GM12878 (cell line): ENCODE measurements at regions not wholly inside any gene's neighbourhood (a gene's known extent, or its start where the extent isn't known, plus 50 kb on each side); places are given as distances from the start of the nearest gene placed in this dataset.
A peak's percentile ranks its signal among the peaks of the same experiment; 100 is the strongest.

Source experiments
- ATAC-seq: fragments of 200-7000 bp; cut with Tn5 transposase; 3 replicates; pipeline ENCODE4 v1.9.1; 2020; ENCODE audit warnings: mild to moderate bottlenecking, moderate library complexity
- BruUV-seq: library from RNA; stranded (reverse); fragments of 400-500 nt; replicated peaks from 2 replicates; lab custom pipeline; 2021; lab: Mats Ljungman, UMichigan
- CTCF ChIA-PET: fragments of 300-600 bp; sonication (Branson Sonifier 250); formaldehyde crosslinking; extraction: SDS; loops from one replicate; lab custom pipeline; 2021; ENCODE audit warnings: inconsistent platforms; lab: Yijun Ruan, JAX
- POLR2A ChIA-PET: fragments of 350-600 bp; formaldehyde crosslinking; extraction: SDS; loops from one replicate; lab custom pipeline; 2021; ENCODE audit warnings: inconsistent platforms; lab: Charles Lee
- RAD21 ChIA-PET: fragments of 300-600 bp; sonication (Branson Sonifier 250); formaldehyde crosslinking; loops from one replicate; lab custom pipeline; 2023; ENCODE audit warnings: antibody characterized with exemption; ENCODE audit not compliant: unreplicated experiment; lab: Charles Lee
- SMC1A ChIA-PET: fragments of 300-600 bp; sonication (Branson Sonifier 250); formaldehyde crosslinking; loops from one replicate; lab custom pipeline; 2023; ENCODE audit not compliant: unreplicated experiment, uncharacterized antibody; lab: Charles Lee
- DNase-seq: peaks from one replicate; pipeline ENCODE4 v3.0.0-alpha.2; 2011; ENCODE audit warnings: low read depth, low spot score
- FAIRE-seq: peaks from 3 replicates; lab custom pipeline; 2011; peaks lifted over from hg19 to GRCh38; lab: Jason Lieb, UNC
- H2AFZ ChIP-seq: 2 replicates; pipeline ENCODE4 v1.6.0; 2011; ENCODE audit warnings: low read depth, low read length, control low read depth; ENCODE audit not compliant: control insufficient read depth
- H3K27ac ChIP-seq: 2 replicates; pipeline ENCODE4 v1.5.1; 2011; ENCODE audit warnings: control low read depth; ENCODE audit not compliant: control insufficient read depth, insufficient read depth
- H3K27me3 ChIP-seq, 2 experiments: replicated peaks in 1 of 2; 2 replicates each; pipeline versions ENCODE4 v1.6.0 to v1.6.1; 2011; ENCODE audit warnings: low read length in 1 of 2; ENCODE audit not compliant: control insufficient read depth in 2 of 2, insufficient read depth in 2 of 2
- H3K36me3 ChIP-seq, 2 experiments: 2 replicates each; pipeline ENCODE4 v1.5.1; 2011; ENCODE audit warnings: low read length in 1 of 2; ENCODE audit not compliant: control insufficient read depth in 2 of 2, insufficient read depth in 2 of 2
- H3K4me1 ChIP-seq: 2 replicates; pipeline ENCODE4 v1.6.1; 2011; ENCODE audit warnings: mild to moderate bottlenecking, low read length, moderate library complexity, mixed read lengths; ENCODE audit not compliant: control insufficient read depth, insufficient read depth
- H3K4me2 ChIP-seq: 2 replicates; pipeline ENCODE4 v1.6.0; 2011; ENCODE audit warnings: control low read depth; ENCODE audit not compliant: control insufficient read depth, insufficient read depth
- H3K4me3 ChIP-seq: fragments of 200-600 bp; sonication (generic); 2 replicates; pipeline ENCODE4 v1.5.1; 2016
- H3K79me2 ChIP-seq: 2 replicates; pipeline ENCODE4 v1.6.0; 2011; ENCODE audit warnings: low read length; ENCODE audit not compliant: control insufficient read depth, insufficient read depth
- H3K9ac ChIP-seq: 2 replicates; pipeline ENCODE4 v1.8.0; 2011; ENCODE audit warnings: low read length, control low read depth, mixed read lengths; ENCODE audit not compliant: control insufficient read depth, insufficient read depth
- H3K9me3 ChIP-seq: replicated peaks from 3 replicates; pipeline ENCODE4 v1.5.1; 2011; ENCODE audit warnings: mild to moderate bottlenecking, low read length; ENCODE audit not compliant: control insufficient read depth, insufficient read depth
- H4K20me1 ChIP-seq: 2 replicates; pipeline ENCODE4 v1.6.0; 2011; ENCODE audit not compliant: control insufficient read depth, insufficient read depth
- EP300 ChIP-seq, 2 experiments: fragments of 150-350 bp in 1 of 2; IDR thresholded peaks; 2 replicates each; pipeline ENCODE4 v1.6.1; 2011 to 2012; ENCODE audit warnings: low read depth in 2 of 2, low read length in 2 of 2, borderline replicate concordance in 1 of 2, improper control_type of control experiment in 1 of 2, inconsistent platforms in 1 of 2; ENCODE audit not compliant: control insufficient read depth in 1 of 2
- ESRRA ChIP-seq: IDR thresholded peaks from 2 replicates; pipeline ENCODE4 v1.6.1; 2012; ENCODE audit warnings: mild to moderate bottlenecking, low read length, improper control_type of control experiment
- NFYB ChIP-seq: IDR thresholded peaks from 2 replicates; pipeline ENCODE4 v1.6.1; 2011; ENCODE audit warnings: low read depth, mild to moderate bottlenecking, low read length, improper control_type of control experiment, moderate library complexity; ENCODE audit not compliant: insufficient read depth
- NKRF ChIP-seq: fragments of 450-650 bp; conservative IDR thresholded peaks from 2 replicates; pipeline ENCODE4 v1.6.1; 2017; ENCODE audit warnings: mild to moderate bottlenecking, moderate library complexity
- RAD21 ChIP-seq: IDR thresholded peaks from 2 replicates; pipeline ENCODE4 v1.6.1; 2011; ENCODE audit warnings: mild to moderate bottlenecking, low read depth, low read length, moderate library complexity; ENCODE audit not compliant: insufficient read depth
- RUNX3 ChIP-seq: IDR thresholded peaks from 2 replicates; pipeline ENCODE4 v1.6.1; 2012; ENCODE audit warnings: low read length, inconsistent platforms
- SUPT20H ChIP-seq: IDR thresholded peaks from 2 replicates; pipeline ENCODE4 v1.6.1; 2011; ENCODE audit warnings: low read depth, mild to moderate bottlenecking, low read length, moderate library complexity, borderline replicate concordance; ENCODE audit not compliant: control insufficient read depth
- WGBS: methylation state at CpG from one replicate; pipeline ENCODE4 v1.1.6; 2016; ENCODE audit warnings: low lambda C conversion rate; ENCODE audit not compliant: insufficient replicate concordance, insufficient coverage; ENCODE audit errors: missing lambda C conversion rate; 5-methylcytosine and 5-hydroxymethylcytosine counted together
- in situ Hi-C: fragments of 300-500 bp; cut with MboI; formaldehyde crosslinking; loops from 9 replicates; pipeline ENCODE4 v1.14.3; 2018; ENCODE audit warnings: mixed read lengths
- intact Hi-C: fragments of 100-400 bp; cut with micrococcal nuclease; formaldehyde crosslinking; loops from one replicate; pipeline ENCODE4 v1.14.2; 2022; ENCODE audit not compliant: unreplicated experiment
- TF ChIP-seq, protein P1 (sequence below): IDR thresholded peaks from 2 replicates; pipeline ENCODE4 v1.6.1; 2012; ENCODE audit warnings: low read depth, low read length, improper control_type of control experiment
- TF ChIP-seq, protein P2 (sequence below): fragments of 450-650 bp; IDR thresholded peaks from 2 replicates; pipeline ENCODE4 v1.6.1; 2017; ENCODE audit warnings: borderline replicate concordance

DNA sequence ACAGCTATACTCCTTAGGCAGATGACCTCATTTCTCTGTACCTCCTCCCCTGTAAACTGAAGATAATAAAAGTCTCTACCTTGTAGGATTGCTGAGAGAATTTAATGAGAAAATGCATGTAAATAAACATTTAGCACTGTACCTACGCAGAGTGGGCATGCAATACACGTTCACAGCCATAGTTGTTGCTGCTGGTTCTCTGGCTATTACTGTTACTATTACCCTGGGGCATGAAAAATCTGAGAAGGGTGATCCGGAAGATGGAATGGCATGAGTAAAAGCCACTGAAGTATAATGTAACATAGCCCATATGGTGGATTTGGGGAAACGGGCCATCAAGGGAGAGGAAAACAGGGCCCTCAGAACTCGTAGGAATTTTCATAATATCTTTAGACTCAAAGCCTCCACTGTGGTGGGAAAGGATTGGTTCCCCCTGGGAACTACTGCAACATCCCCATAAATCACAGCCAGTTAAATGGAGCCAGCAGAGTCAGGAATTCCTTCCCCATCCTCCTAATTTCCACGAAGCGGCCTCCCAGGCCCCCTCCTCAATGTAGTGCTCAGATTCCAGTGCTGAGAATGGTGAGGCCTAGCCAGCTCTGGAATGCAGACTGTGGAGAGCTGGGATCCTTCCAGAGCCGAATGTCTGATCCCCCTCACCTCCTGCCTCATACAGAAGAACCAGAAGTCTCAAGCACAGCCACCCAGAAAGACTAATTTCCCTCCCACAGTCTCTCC, 205.3 kb downstream of the MN1 start (continued):
- TF ChIP-seq NKRF (no peak), RAD21 (no peak), RUNX3 (no peak), EP300 (IDR thresholded peaks at IDR 0.05; ENCODE audit: borderline replicate concordance in 1 of 2, control insufficient read depth in 1 of 2, low read depth in 2 of 2, low read length in 2 of 2) (no peak)
- TF ChIP-seq, protein P1, sequence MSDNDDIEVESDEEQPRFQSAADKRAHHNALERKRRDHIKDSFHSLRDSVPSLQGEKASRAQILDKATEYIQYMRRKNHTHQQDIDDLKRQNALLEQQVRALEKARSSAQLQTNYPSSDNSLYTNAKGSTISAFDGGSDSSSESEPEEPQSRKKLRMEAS = no peak

DNA sequence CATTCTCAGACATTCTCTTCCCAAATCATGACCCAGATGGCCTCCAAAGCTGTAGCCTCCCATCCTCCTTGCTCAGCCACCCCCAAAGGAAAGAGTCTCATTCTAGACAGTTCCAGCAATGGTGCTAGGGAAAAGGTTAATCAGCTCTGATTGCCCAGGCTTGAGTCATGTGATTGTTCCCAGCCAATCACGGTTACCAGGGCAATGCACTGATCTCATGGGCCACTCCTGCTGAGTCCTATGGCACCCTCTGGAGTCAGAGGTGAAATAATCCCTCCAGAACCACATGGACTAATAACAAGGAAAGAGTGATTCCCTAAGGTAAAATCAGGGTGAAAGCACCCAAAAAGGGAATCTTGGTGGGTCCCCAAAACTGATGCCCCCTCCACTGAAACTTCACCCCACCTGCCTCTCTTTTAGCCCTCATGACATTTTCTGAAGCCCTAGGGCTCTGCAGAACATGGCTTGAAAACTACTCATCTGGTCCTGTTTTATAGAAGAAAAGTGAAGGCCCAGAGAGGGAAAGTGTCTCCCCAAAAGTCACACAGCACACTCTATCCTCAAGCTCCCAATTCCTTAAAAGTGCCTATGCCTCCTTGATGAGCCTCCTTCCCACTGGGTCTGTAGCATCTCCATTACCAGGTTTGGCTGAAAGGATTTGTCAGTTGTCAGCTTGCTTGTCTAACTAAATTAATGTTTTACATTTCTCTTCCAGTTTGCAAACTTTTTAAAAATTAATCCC, 203.7 kb downstream of the MN1 start:
- in situ Hi-C loops = no loop called here
- Histone ChIP-seq H3K27me3 (no peaks in the 10 kb centered on the region), H3K79me2 (no peaks in the 10 kb centered on the region), H3K4me1 (no peaks in the 10 kb centered on the region), H2AFZ (no peak overlapping the region), H3K4me3 (no peak overlapping the region), H3K36me3 (no peaks in the 10 kb centered on the region), H3K9ac (no peak overlapping the region)
- WGBS = 8% methylated on average over 1 of the region's 1 CpG
- SMC1A ChIA-PET = no interaction called here
- no TSS peak for BruUV-seq
- POLR2A ChIA-PET = no interaction called here
- FAIRE-seq (no peak), DNase-seq (no peak)
- intact Hi-C loops = no loop called here
- peak; percentile 70; the same call in 1 of the 2 replicates for TF ChIP-seq NFYB
- no peak for TF ChIP-seq ESRRA
- no peak for TF ChIP-seq SUPT20H
- TF ChIP-seq, protein P2, sequence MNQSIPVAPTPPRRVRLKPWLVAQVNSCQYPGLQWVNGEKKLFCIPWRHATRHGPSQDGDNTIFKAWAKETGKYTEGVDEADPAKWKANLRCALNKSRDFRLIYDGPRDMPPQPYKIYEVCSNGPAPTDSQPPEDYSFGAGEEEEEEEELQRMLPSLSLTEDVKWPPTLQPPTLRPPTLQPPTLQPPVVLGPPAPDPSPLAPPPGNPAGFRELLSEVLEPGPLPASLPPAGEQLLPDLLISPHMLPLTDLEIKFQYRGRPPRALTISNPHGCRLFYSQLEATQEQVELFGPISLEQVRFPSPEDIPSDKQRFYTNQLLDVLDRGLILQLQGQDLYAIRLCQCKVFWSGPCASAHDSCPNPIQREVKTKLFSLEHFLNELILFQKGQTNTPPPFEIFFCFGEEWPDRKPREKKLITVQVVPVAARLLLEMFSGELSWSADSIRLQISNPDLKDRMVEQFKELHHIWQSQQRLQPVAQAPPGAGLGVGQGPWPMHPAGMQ = no peak
- TF ChIP-seq, all 136 proteins: peak for 1
- Histone ChIP-seq H3K4me2 (no peak overlapping the region), H3K27ac (no peak overlapping the region), H3K9me3 (no peaks in the 10 kb centered on the region), H4K20me1 (no peaks in the 10 kb centered on the region)
- CTCF ChIA-PET = no interaction called here
- RAD21 ChIA-PET = no interaction called here
- no peak for ATAC-seq
